Nephron progenitor cell (in vitro differentiated cells): ENCODE measurements at regions not wholly inside any gene's neighbourhood (a gene's known extent, or its start where the extent isn't known, plus 50 kb on each side); places are given as distances from the start of the nearest gene placed in this dataset.

Source experiments
- DNase-seq: peaks from one replicate; pipeline ENCODE4 v3.0.0; 2021
- H3K27ac Mint-ChIP-seq: 2 replicates; pipeline ENCODE4 v1.8.0; 2021; ENCODE audit warnings: mild to moderate bottlenecking, moderate library complexity, mixed read lengths
- H3K27me3 Mint-ChIP-seq: 2 replicates; pipeline ENCODE4 v1.8.0; 2021; ENCODE audit warnings: mild to moderate bottlenecking, low read depth, mixed read lengths; ENCODE audit not compliant: poor library complexity
- H3K36me3 Mint-ChIP-seq: 2 replicates; pipeline ENCODE4 v1.8.0; 2021; ENCODE audit warnings: low read depth, mixed read lengths
- H3K4me1 Mint-ChIP-seq: 2 replicates; pipeline ENCODE4 v1.8.0; 2021; ENCODE audit warnings: mixed read lengths
- H3K4me3 Mint-ChIP-seq: 2 replicates; pipeline ENCODE4 v1.8.0; 2021; ENCODE audit warnings: mild to moderate bottlenecking, moderate library complexity, mixed read lengths
- H3K9me3 Mint-ChIP-seq: 2 replicates; pipeline ENCODE4 v1.8.0; 2021; ENCODE audit warnings: mild to moderate bottlenecking, moderate library complexity, mixed read lengths
- TF ChIP-seq, protein P1 (sequence below): fragments of 200-600 bp; sonication (generic); IDR thresholded peaks from 2 replicates; pipeline ENCODE4 v1.5.0; 2021; ENCODE audit warnings: antibody characterized with exemption

- DNase-seq: no peak
These were observed 1330.1 kb upstream of the PIK3C3 start for GRCh38 chr18:40624959-40625358.

DNA sequence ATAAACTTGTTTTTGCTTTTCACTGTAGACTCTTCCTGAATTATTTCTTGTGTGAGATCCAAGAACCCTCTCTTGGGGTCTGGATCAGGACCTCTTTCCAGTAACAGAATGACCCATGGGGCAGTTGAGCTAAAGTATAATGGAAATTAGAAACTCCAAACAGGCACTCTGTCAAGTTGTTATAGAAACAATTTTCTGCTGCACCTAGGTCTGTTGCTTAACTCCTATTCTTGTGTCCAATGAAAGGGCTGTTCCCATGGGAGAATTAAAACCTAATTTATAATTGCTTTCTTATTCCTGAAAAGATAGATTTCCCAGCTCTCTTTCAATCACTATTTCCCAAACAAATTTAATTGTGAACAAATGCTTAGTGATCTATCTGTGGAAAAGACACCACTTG is 1341.3 kb upstream of the PIK3C3 start:
- H3K27ac Mint-ChIP-seq: no peak overlapping the region
- no peaks in the 10 kb centered on the region for H3K4me1 Mint-ChIP-seq
- DNase-seq: no peak
- TF ChIP-seq, protein P1, sequence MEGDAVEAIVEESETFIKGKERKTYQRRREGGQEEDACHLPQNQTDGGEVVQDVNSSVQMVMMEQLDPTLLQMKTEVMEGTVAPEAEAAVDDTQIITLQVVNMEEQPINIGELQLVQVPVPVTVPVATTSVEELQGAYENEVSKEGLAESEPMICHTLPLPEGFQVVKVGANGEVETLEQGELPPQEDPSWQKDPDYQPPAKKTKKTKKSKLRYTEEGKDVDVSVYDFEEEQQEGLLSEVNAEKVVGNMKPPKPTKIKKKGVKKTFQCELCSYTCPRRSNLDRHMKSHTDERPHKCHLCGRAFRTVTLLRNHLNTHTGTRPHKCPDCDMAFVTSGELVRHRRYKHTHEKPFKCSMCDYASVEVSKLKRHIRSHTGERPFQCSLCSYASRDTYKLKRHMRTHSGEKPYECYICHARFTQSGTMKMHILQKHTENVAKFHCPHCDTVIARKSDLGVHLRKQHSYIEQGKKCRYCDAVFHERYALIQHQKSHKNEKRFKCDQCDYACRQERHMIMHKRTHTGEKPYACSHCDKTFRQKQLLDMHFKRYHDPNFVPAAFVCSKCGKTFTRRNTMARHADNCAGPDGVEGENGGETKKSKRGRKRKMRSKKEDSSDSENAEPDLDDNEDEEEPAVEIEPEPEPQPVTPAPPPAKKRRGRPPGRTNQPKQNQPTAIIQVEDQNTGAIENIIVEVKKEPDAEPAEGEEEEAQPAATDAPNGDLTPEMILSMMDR: no peak
- H3K27me3 Mint-ChIP-seq: no peaks in the 10 kb centered on the region
- no peaks in the 10 kb centered on the region for H3K36me3 Mint-ChIP-seq
- H3K4me3 Mint-ChIP-seq: no peak overlapping the region
- no peaks in the 10 kb centered on the region for H3K9me3 Mint-ChIP-seq

More at GRCh38 chr18:40624959-40625358, 1330.1 kb upstream of the PIK3C3 start:
- Mint-ChIP-seq H3K4me3 (no peak overlapping the region), H3K4me1 (no peaks in the 10 kb centered on the region), H3K27ac (no peak overlapping the region), H3K36me3 (no peaks in the 10 kb centered on the region), H3K9me3 (no peaks in the 10 kb centered on the region), H3K27me3 (no peaks in the 10 kb centered on the region)
- TF ChIP-seq, protein P1: no peak

- Mint-ChIP-seq H3K4me3 (no peak overlapping the region), H3K36me3 (no peaks in the 10 kb centered on the region), H3K4me1 (peaks cover 12% of the 10 kb centered on the region), H3K9me3 (no peaks in the 10 kb centered on the region), H3K27ac (no peak overlapping the region), H3K27me3 (no peaks in the 10 kb centered on the region)
- TF ChIP-seq, protein P1: no peak
- no peak for DNase-seq
These were observed 1342.7 kb upstream of the PIK3C3 start for GRCh38 chr18:40612356-40612755.

- Mint-ChIP-seq H3K27me3 (no peaks in the 10 kb centered on the region), H3K27ac (no peak overlapping the region), H3K9me3 (peaks cover 4% of the 10 kb centered on the region), H3K4me3 (no peak overlapping the region), H3K4me1 (peaks cover 16% of the 10 kb centered on the region), H3K36me3 (peaks cover 4% of the 10 kb centered on the region)
- DNase-seq: no peak
- TF ChIP-seq, protein P1: no peak
These were observed 1346.8 kb upstream of the PIK3C3 start for GRCh38 chr18:40608226-40608625.

DNA sequence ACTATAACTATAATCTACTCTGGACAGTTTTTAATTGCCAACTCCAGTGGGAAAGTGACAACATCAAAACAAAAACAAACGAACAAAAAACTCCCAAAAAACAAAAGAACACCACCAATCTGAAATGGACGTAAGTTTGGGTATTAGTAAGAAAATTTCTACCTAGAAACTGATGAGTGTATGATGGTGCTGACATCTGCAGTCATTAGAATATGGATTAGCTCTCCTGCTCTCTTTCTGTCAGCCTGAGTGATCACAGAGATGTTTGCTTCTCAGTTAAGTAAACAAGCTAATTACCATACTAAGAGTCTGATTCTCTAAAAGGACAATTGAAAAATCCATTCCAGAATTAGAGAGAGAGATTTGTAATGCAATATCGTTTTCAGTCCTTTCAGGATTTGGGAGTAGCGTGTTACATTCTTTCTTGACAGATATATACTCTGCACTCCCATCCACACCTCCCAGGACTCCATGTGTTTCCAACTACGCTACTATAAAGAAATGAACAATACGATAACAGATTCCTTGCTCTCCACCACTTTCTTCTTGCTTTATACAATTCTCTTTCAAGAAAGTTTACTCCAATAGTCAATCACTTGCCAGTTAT is 1347.4 kb upstream of the PIK3C3 start:
- no peak for DNase-seq
- H3K36me3 Mint-ChIP-seq: peaks cover 4% of the 10 kb centered on the region
- H3K4me3 Mint-ChIP-seq: no peak overlapping the region
- H3K9me3 Mint-ChIP-seq: peaks cover 4% of the 10 kb centered on the region
- TF ChIP-seq, protein P1: no peak
- H3K4me1 Mint-ChIP-seq: peaks cover 20% of the 10 kb centered on the region
- H3K27me3 Mint-ChIP-seq: peaks cover 2% of the 10 kb centered on the region
- no peak overlapping the region for H3K27ac Mint-ChIP-seq

GRCh38 chr18:40606996-40607395 is 1348.0 kb upstream of the PIK3C3 start:
- Mint-ChIP-seq H3K27ac (peak overlapping the region; percentile 74), H3K27me3 (peaks cover 2% of the 10 kb centered on the region), H3K9me3 (peaks cover 4% of the 10 kb centered on the region), H3K4me1 (peaks cover 20% of the 10 kb centered on the region), H3K36me3 (peaks cover 4% of the 10 kb centered on the region), H3K4me3 (no peak overlapping the region)
- DNase-seq: no peak
- TF ChIP-seq, protein P1: no peak
